HCT116 (cell line): ENCODE measurements at regions not wholly inside any gene's neighbourhood (a gene's known extent, or its start where the extent isn't known, plus 50 kb on each side); places are given as distances from the start of the nearest gene placed in this dataset.

Experiments
- ATAC-seq: fragments of 200-7000 bp; cut with Tn5 transposase; 2 replicates; pipeline ENCODE4 v1.9.1; 2020; ENCODE audit warnings: mild to moderate bottlenecking, moderate library complexity
- BruUV-seq: library from RNA; stranded (reverse); fragments of 400-500 nt; replicated peaks from 2 replicates; lab custom pipeline; 2021; lab: Mats Ljungman, UMichigan
- CTCF ChIA-PET: fragments of 300-600 bp; sonication (Branson Sonifier 250); formaldehyde crosslinking; loops from one replicate; lab custom pipeline; 2021; ENCODE audit warnings: antibody characterized with exemption; lab: Charles Lee
- POLR2A ChIA-PET: fragments of 300-600, 350-600 bp; sonication (Branson Sonifier 250); formaldehyde crosslinking; loops from one replicate; lab custom pipeline; 2021; ENCODE audit warnings: antibody characterized with exemption; lab: Charles Lee
- RAD21 ChIA-PET, 2 experiments: fragments of 300-600 bp; sonication (Branson Sonifier 250); formaldehyde crosslinking; loops; one replicate each; lab custom pipeline; 2023; ENCODE audit warnings: low total read pairs in 2 of 2; ENCODE audit not compliant: uncharacterized antibody in 2 of 2, unreplicated experiment in 2 of 2, low non-redundant PET in 1 of 2; lab: Charles Lee
- DNase-seq: peaks from one replicate; pipeline ENCODE4 v3.0.0-alpha.2; 2010; ENCODE audit warnings: low read depth, low spot score
- H2AFZ ChIP-seq: fragments of 200-600 bp; shearing (Covaris generic), sonication (generic); 2 replicates; pipeline ENCODE4 v1.6.1; 2017; ENCODE audit warnings: low read depth, mixed run types, mixed read lengths, antibody characterized with exemption, low read length; ENCODE audit not compliant: poor library complexity, severe bottlenecking
- H3K27ac ChIP-seq: 2 replicates; pipeline ENCODE4 v1.5.1; 2012; ENCODE audit warnings: low read depth, low read length
- H3K27me3 ChIP-seq: fragments of 200-600 bp; sonication (generic); 2 replicates; pipeline ENCODE4 v1.6.1; 2016; ENCODE audit warnings: mixed run types, low read length, mixed read lengths; ENCODE audit not compliant: insufficient read depth
- H3K36me3 ChIP-seq, 2 experiments: fragments of 200-500 bp in 1 of 2; fragments of 200-600 bp in 1 of 2; sonication (Bioruptor generic) in 1 of 2; sonication (generic) in 1 of 2; 2 replicates each; pipeline versions ENCODE4 v1.5.1 to v1.6.1; 2014 to 2016; ENCODE audit warnings: low read length in 2 of 2, inconsistent platforms in 1 of 2, mixed read lengths in 1 of 2, mixed run types in 1 of 2; ENCODE audit not compliant: insufficient read depth in 2 of 2, control insufficient read depth in 1 of 2
- H3K4me1 ChIP-seq, 2 experiments: fragments of 200-600 bp in 1 of 2; sonication (generic) in 1 of 2; 2 replicates each; pipeline versions ENCODE4 v1.5.1 to v1.6.1; 2012 to 2017; ENCODE audit warnings: low read length in 2 of 2, inconsistent platforms in 1 of 2, mild to moderate bottlenecking in 1 of 2, mixed read lengths in 1 of 2, mixed run types in 1 of 2, moderate library complexity in 1 of 2; ENCODE audit not compliant: insufficient read depth in 2 of 2, control insufficient read depth in 1 of 2
- H3K4me2 ChIP-seq: fragments of 200-600 bp; sonication (generic); 2 replicates; pipeline ENCODE4 v1.6.1; 2017; ENCODE audit warnings: mixed run types, low read length, mixed read lengths
- H3K4me3 ChIP-seq, 2 experiments: fragments of 200-600 bp in 1 of 2; sonication (generic) in 1 of 2; replicated peaks in 1 of 2; 2 replicates each; pipeline ENCODE4 v1.5.1; 2011 to 2016; ENCODE audit warnings: low read length in 2 of 2, control low read depth in 1 of 2, low read depth in 1 of 2, mild to moderate bottlenecking in 1 of 2, mixed read lengths in 1 of 2, mixed run types in 1 of 2
- H3K79me2 ChIP-seq: fragments of 200-600 bp; sonication (generic); 2 replicates; pipeline ENCODE4 v1.6.1; 2017; ENCODE audit warnings: mild to moderate bottlenecking, mixed run types, low read length, moderate library complexity, mixed read lengths; ENCODE audit not compliant: insufficient read depth
- H3K9ac ChIP-seq: fragments of 200-600 bp; sonication (generic); 2 replicates; pipeline ENCODE4 v1.6.1; 2016; ENCODE audit warnings: low read length, mixed read lengths
- H3K9me2 ChIP-seq: fragments of 200-600 bp; sonication (generic), shearing (Covaris generic); 2 replicates; pipeline ENCODE4 v1.6.1; 2017; ENCODE audit warnings: mixed run types, mild to moderate bottlenecking, moderate library complexity; ENCODE audit not compliant: insufficient read depth
- H3K9me3 ChIP-seq, 2 experiments: fragments of 200-500 bp in 1 of 2; fragments of 200-600 bp in 1 of 2; sonication (Bioruptor generic) in 1 of 2; sonication (generic) in 1 of 2; 2 replicates each; pipeline ENCODE4 v1.6.1; 2014 to 2017; ENCODE audit warnings: low read length in 2 of 2, mixed read lengths in 2 of 2, inconsistent platforms in 1 of 2, low read depth in 1 of 2, mild to moderate bottlenecking in 1 of 2, mixed run types in 1 of 2, moderate library complexity in 1 of 2; ENCODE audit not compliant: control insufficient read depth in 1 of 2, insufficient read depth in 1 of 2
- H4K20me1 ChIP-seq: fragments of 200-600 bp; sonication (generic), shearing (Covaris generic); 2 replicates; pipeline ENCODE4 v1.6.1; 2017; ENCODE audit warnings: mixed run types, mild to moderate bottlenecking, moderate library complexity; ENCODE audit not compliant: insufficient read depth
- CEBPB ChIP-seq: IDR thresholded peaks from 2 replicates; pipeline ENCODE4 v1.6.1; 2012; ENCODE audit warnings: low read depth
- EGR1 ChIP-seq: IDR thresholded peaks from 2 replicates; pipeline ENCODE4 v1.6.1; 2012; ENCODE audit warnings: low read depth
- EZH2phosphoT487 ChIP-seq: fragments of 200-600 bp; IDR thresholded peaks from 2 replicates; pipeline ENCODE4 v1.6.1; 2018; ENCODE audit warnings: antibody characterized with exemption, borderline replicate concordance
- POLR2A ChIP-seq: IDR thresholded peaks from 2 replicates; pipeline ENCODE4 v1.7.0; 2011; ENCODE audit warnings: borderline replicate concordance; ENCODE audit not compliant: insufficient read depth, insufficient read length; ENCODE audit errors: extremely low read depth
- RAD21 ChIP-seq: IDR thresholded peaks from 2 replicates; pipeline ENCODE4 v1.6.1; 2012; ENCODE audit warnings: low read depth, mild to moderate bottlenecking
- SIN3A ChIP-seq: IDR thresholded peaks from 2 replicates; pipeline ENCODE4 v1.6.1; 2012; ENCODE audit warnings: low read depth
- SP1 ChIP-seq: IDR thresholded peaks from 2 replicates; pipeline ENCODE4 v1.6.1; 2012; ENCODE audit warnings: low read depth
- YY1 ChIP-seq: IDR thresholded peaks from 2 replicates; pipeline ENCODE4 v1.6.1; 2011; ENCODE audit warnings: low read length, low read depth, moderate library complexity, mild to moderate bottlenecking; ENCODE audit not compliant: insufficient replicate concordance; ENCODE audit errors: extremely low read depth
- ZFX ChIP-seq: fragments of 450-650 bp; IDR thresholded peaks from 2 replicates; pipeline ENCODE4 v1.6.1; 2017
- ZNF274 ChIP-seq: fragments of 200-500 bp; sonication (Bioruptor generic); IDR thresholded peaks from 2 replicates; pipeline ENCODE4 v1.6.1; 2014; ENCODE audit warnings: mild to moderate bottlenecking, low read depth, low read length, inconsistent platforms
- intact Hi-C: fragments of 100-400 bp; cut with micrococcal nuclease; formaldehyde crosslinking; loops from 2 replicates; pipeline ENCODE4 v1.10.0; 2022
- TF ChIP-seq, protein P1 (sequence below), 3 experiments: fragments of 200-600 bp in 1 of 3; sonication (generic) in 1 of 3; IDR thresholded peaks in 2 of 3; conservative IDR thresholded peaks in 1 of 3; 2 replicates each; pipeline ENCODE4 v1.5.1; 2012 to 2017; ENCODE audit warnings: low read depth in 2 of 3, low read length in 2 of 3, antibody characterized with exemption in 1 of 3, borderline replicate concordance in 1 of 3, control low read depth in 1 of 3, mild to moderate bottlenecking in 1 of 3, mixed read lengths in 1 of 3, mixed run types in 1 of 3, moderate library complexity in 1 of 3; ENCODE audit not compliant: insufficient read depth in 1 of 3
- TF ChIP-seq, protein P2 (sequence below): IDR thresholded peaks from 2 replicates; pipeline ENCODE4 v1.6.1; 2012

DNA sequence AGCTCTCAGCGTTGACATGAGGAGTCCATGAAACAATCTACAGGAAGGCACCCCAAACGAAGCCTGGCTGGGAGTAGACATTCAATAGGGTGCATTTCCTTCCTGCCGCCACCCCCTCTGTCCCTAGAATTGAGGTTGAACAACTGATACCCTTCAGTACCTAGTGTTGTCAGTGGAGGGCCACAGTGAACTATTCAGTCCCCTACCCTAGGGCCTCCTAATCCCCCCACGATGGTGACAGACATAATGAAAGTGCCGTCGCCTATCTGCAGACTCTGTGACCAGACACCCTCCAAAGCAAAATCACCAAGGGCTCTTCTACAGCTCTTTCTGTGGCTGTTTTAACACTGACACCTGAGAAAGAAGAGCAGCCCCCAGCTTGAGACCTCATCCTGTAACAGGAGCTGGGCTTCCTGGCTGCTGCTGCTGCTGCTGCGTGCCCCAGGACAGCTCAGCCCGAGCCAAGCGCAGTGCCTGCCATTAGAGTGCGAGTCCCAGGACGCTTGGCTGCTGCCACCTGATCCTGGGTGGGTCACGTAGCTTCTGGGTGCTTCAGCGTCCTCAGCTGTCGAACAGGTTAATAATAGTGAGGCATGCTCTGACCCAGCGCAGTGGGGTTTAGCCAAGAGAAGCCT is 183.0 kb downstream of the ZBTB18 start:
- Histone ChIP-seq H3K79me2 (no peaks in the 10 kb centered on the region), H3K9ac (no peak overlapping the region), H3K9me3 (no peaks in the 10 kb centered on the region), H3K27me3 (no peaks in the 10 kb centered on the region), H3K36me3 (no peaks in the 10 kb centered on the region), H2AFZ (no peak overlapping the region), H4K20me1 (no peaks in the 10 kb centered on the region), H3K27ac (no peak overlapping the region), H3K4me2 (no peak overlapping the region), H3K4me1 (no peaks in the 10 kb centered on the region; a peak in 1 of 4 replicates), H3K9me2 (no peaks in the 10 kb centered on the region), H3K4me3 (no peak overlapping the region)
- ChIA-PET CTCF (no interaction called here), POLR2A (no interaction called here), RAD21 (no interaction called here)
- BruUV-seq, result no TSS peak
- DNase-seq (no peak), ATAC-seq (no peak)
- TF ChIP-seq EZH2phosphoT487, result no peak
- TF ChIP-seq, protein P1, sequence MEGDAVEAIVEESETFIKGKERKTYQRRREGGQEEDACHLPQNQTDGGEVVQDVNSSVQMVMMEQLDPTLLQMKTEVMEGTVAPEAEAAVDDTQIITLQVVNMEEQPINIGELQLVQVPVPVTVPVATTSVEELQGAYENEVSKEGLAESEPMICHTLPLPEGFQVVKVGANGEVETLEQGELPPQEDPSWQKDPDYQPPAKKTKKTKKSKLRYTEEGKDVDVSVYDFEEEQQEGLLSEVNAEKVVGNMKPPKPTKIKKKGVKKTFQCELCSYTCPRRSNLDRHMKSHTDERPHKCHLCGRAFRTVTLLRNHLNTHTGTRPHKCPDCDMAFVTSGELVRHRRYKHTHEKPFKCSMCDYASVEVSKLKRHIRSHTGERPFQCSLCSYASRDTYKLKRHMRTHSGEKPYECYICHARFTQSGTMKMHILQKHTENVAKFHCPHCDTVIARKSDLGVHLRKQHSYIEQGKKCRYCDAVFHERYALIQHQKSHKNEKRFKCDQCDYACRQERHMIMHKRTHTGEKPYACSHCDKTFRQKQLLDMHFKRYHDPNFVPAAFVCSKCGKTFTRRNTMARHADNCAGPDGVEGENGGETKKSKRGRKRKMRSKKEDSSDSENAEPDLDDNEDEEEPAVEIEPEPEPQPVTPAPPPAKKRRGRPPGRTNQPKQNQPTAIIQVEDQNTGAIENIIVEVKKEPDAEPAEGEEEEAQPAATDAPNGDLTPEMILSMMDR (IDR thresholded peaks at IDR 0.05 in 2 of 3, conservative IDR thresholded peaks at IDR 0.05 in 1 of 3; ENCODE audit: borderline replicate concordance in 1 of 3, insufficient read depth in 1 of 3, low read depth in 2 of 3, low read length in 2 of 3), result no peak
- no peak for TF ChIP-seq ZFX
- TF ChIP-seq SIN3A, result no peak
- no peak for TF ChIP-seq CEBPB
- no peak for TF ChIP-seq SP1
- TF ChIP-seq EGR1, result no peak
- TF ChIP-seq YY1, result no peak
- TF ChIP-seq, protein P2, sequence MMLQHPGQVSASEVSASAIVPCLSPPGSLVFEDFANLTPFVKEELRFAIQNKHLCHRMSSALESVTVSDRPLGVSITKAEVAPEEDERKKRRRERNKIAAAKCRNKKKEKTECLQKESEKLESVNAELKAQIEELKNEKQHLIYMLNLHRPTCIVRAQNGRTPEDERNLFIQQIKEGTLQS, result no peak
- TF ChIP-seq ZNF274, result no peak
- TF ChIP-seq POLR2A, result no peak
- no peak for TF ChIP-seq RAD21
- intact Hi-C loops, result no loop called here
